Adrenal gland (tissue), 9 donors: ENCODE measurements at regions not wholly inside any gene's neighbourhood (a gene's known extent, or its start where the extent isn't known, plus 50 kb on each side); places are given as distances from the start of the nearest gene placed in this dataset.

Source experiments
- DNase-seq, 7 donors: peaks; one replicate each; pipeline ENCODE4 v3.0.0-alpha.2; 2019 to 2020
- H3K27ac ChIP-seq, 5 donors: fragments of 200-600 bp; sonication (generic) in 4 of 5; 1 replicate in 3 of 5; 2 replicates in 2 of 5; pipeline versions ENCODE4 v1.5.1 to v1.8.0; 2016 to 2020; ENCODE audit warnings: mild to moderate bottlenecking in 1 of 5
- H3K27me3 ChIP-seq: fragments of 200-600 bp; 2 replicates; pipeline ENCODE4 v1.8.0; 2021
- H3K36me3 ChIP-seq, 2 donors: fragments of 200-600 bp; replicated peaks in 1 of 2; 1 replicate in 1 of 2; 2 replicates in 1 of 2; pipeline versions ENCODE4 v1.5.1 to v1.8.0; 2018 to 2022
- H3K4me1 ChIP-seq, 2 donors: fragments of 200-600 bp; replicated peaks in 1 of 2; 1 replicate in 1 of 2; 2 replicates in 1 of 2; pipeline versions ENCODE4 v1.5.1 to v1.8.0; 2018 to 2021
- H3K4me3 ChIP-seq, 4 donors: fragments of 200-600 bp; sonication (generic) in 3 of 4; one replicate each; pipeline ENCODE4 v1.5.1; 2016 to 2018
- H3K9me3 ChIP-seq, 3 donors: fragments of 200-600 bp; sonication (generic) in 1 of 3; replicated peaks in 1 of 3; 1 replicate in 2 of 3; 2 replicates in 1 of 3; pipeline versions ENCODE4 v1.5.1 to v1.8.0; 2016 to 2021
- CTCF ChIP-seq, 6 experiments: fragments of 450-650 bp in 4 of 6; fragments of 200-600 bp in 2 of 6; sonication (generic) in 1 of 6; IDR thresholded peaks; 1 replicate in 5 of 6; 2 replicates in 1 of 6; pipeline versions ENCODE4 v1.5.1 to v1.8.0; 2016 to 2021; ENCODE audit warnings: antibody characterized with exemption in 6 of 6, mild to moderate bottlenecking in 2 of 6, moderate library complexity in 1 of 6
- POLR2A ChIP-seq, 2 donors: fragments of 450-650 bp; IDR thresholded peaks; one replicate each; pipeline ENCODE4 v1.6.1; 2017; ENCODE audit warnings: antibody characterized with exemption in 2 of 2, mild to moderate bottlenecking in 2 of 2, moderate library complexity in 1 of 2
- WGBS, 4 donors: extraction: QIAGEN DNeasy Blood & Tissue Kit in 2 of 4; methylation state at CpG; one replicate each; pipeline versions ENCODE4 v1.1.5 to v1.1.7; 2013 to 2017; 5-methylcytosine and 5-hydroxymethylcytosine counted together
- intact Hi-C, 2 donors: fragments of 100-400 bp; cut with DNase I; formaldehyde crosslinking; loops; one replicate each; pipeline versions ENCODE4 v1.14.1 to v1.15.0; 2022 to 2023
- donor health status: healthy with polysubstance abuse.
- donor health status: Bipolar disorder and iron deficiency.
- donor health status: DM: yes; HTN: yes; CAD: no.
- donor health status: DM: no; HTN: no; CAD: no.
- donor health status: DM: no; HTN: no; CAD: no.

DNA sequence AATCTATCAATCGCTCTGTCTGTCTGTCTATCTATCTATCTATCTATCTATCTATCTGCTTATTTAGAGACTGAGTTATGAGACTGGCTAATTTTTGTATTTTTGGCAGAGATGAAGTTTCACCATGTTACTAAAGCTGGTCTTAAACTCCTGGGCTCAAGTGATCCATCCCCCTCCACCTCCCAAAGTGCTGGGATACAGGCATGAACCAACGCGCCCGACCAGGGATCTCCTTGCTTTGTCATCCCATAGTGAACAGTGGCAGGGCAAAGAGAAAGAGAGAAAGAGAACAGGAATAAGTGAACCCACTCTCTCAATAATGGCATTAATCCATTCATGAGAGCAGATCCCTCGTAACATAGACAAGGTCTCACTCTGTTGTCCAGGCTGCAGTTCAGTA, 66.4 kb upstream of the DSP start:
- Histone ChIP-seq H3K9me3 (no peaks in the 10 kb centered on the region), H3K27me3 (no peaks in the 10 kb centered on the region), H3K27ac (no peak overlapping the region), H3K4me1 (no peaks in the 10 kb centered on the region), H3K36me3 (no peaks in the 10 kb centered on the region), H3K4me3 (no peak overlapping the region)
- no peak for DNase-seq
- TF ChIP-seq POLR2A (IDR thresholded peaks at IDR 0.05) (no peak), CTCF (IDR thresholded peaks at IDR 0.05) (no peak)
- 92 to 96% (median 94%) methylated on average over 5 of the region's 5 CpGs for WGBS, 4 donors
- intact Hi-C loops, result no loop called here

GRCh38 chr6:7479801-7480266, 61.6 kb upstream of the DSP start:
- intact Hi-C loops, result no loop called here
- Histone ChIP-seq H3K36me3 (no peaks in the 10 kb centered on the region), H3K27me3 (no peaks in the 10 kb centered on the region), H3K27ac (no peak overlapping the region), H3K9me3 (no peaks in the 10 kb centered on the region), H3K4me3 (peak overlapping the region in 1 of 4 donors; percentile 3), H3K4me1 (no peaks in the 10 kb centered on the region)
- peak in 1 of 2 donors; percentile 19 for TF ChIP-seq POLR2A (IDR thresholded peaks at IDR 0.05)
- TF ChIP-seq CTCF (IDR thresholded peaks at IDR 0.05), result no peak
- DNase-seq, result peak; percentile 40 to 84 (median 65)
- WGBS, 4 donors, result 24 to 32% (median 27%) methylated on average over 8 to 12 of the region's 12 CpGs

GRCh38 chr6:7484666-7485065, 56.8 kb upstream of the DSP start:
- Histone ChIP-seq H3K27ac (no peak overlapping the region), H3K36me3 (no peaks in the 10 kb centered on the region), H3K27me3 (no peaks in the 10 kb centered on the region), H3K4me3 (no peak overlapping the region), H3K9me3 (no peaks in the 10 kb centered on the region), H3K4me1 (no peaks in the 10 kb centered on the region)
- intact Hi-C loops, result no loop called here
- TF ChIP-seq POLR2A (IDR thresholded peaks at IDR 0.05) (no peak), CTCF (IDR thresholded peaks at IDR 0.05) (no peak)
- no peak for DNase-seq

DNA sequence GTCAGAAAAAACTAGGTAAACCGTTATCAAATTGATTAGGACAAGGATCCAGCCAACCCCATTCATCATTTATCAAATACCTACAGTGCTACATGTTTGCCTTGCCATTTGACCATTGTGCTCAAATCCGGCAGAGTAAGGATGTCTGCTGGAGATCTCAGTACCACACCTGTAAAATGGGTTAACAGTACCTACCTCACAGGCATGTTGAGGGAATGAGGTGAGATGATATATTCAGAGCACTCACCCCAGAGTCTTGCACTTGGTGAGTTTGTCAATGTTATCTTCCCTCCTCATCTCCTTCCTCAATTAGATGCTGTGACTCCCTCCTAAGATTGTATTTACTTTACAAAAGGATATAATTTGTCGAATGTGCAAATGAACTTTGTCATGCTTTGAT, 54.5 kb upstream of the DSP start:
- no peaks in the 10 kb centered on the region for H3K36me3 ChIP-seq
- H3K27me3 ChIP-seq, result no peaks in the 10 kb centered on the region
- H3K4me3 ChIP-seq, result no peak overlapping the region
- WGBS, 4 donors, result 84 to 92% (median 90%) methylated on average over 3 of the region's 3 CpGs
- no peak for DNase-seq
- no peaks in the 10 kb centered on the region for H3K9me3 ChIP-seq
- TF ChIP-seq CTCF (IDR thresholded peaks at IDR 0.05) (no peak), POLR2A (IDR thresholded peaks at IDR 0.05) (no peak)
- no peaks in the 10 kb centered on the region for H3K4me1 ChIP-seq
- no peak overlapping the region for H3K27ac ChIP-seq
- intact Hi-C loops, result no loop called here
